Endothelial cell of umbilical vein (primary cell): ENCODE measurements at regions not wholly inside any gene's neighbourhood (a gene's known extent, or its start where the extent isn't known, plus 50 kb on each side); places are given as distances from the start of the nearest gene placed in this dataset.

Experiments used
- BruUV-seq: library from RNA; stranded (reverse); fragments of 400-500 nt; replicated peaks from 2 replicates; lab custom pipeline; 2021; lab: Mats Ljungman, UMichigan
- CTCF ChIA-PET: fragments of 300-600, 350-600 bp; sonication (Branson Sonifier 250); formaldehyde crosslinking; loops from one replicate; lab custom pipeline; 2021; ENCODE audit warnings: antibody characterized with exemption, inconsistent platforms; lab: Charles Lee
- POLR2A ChIA-PET: fragments of 300-600, 350-600 bp; sonication (Branson Sonifier 250); formaldehyde crosslinking; loops from one replicate; lab custom pipeline; 2021; ENCODE audit warnings: antibody characterized with exemption, inconsistent platforms; lab: Charles Lee
- DNase-seq: peaks from one replicate; pipeline ENCODE4 v3.0.0-alpha.2; 2011; ENCODE audit warnings: low read depth, low spot score
- FAIRE-seq: peaks from 2 replicates; lab custom pipeline; 2011; peaks lifted over from hg19 to GRCh38; lab: Jason Lieb, UNC
- H2AFZ ChIP-seq: 2 replicates; pipeline ENCODE4 v1.6.0; 2012; ENCODE audit warnings: low read depth, low read length, control low read depth, inconsistent platforms
- H3K27ac ChIP-seq: 2 replicates; pipeline ENCODE4 v1.5.1; 2011; ENCODE audit warnings: low read depth, mild to moderate bottlenecking, control low read depth, low read length, moderate library complexity; ENCODE audit not compliant: insufficient read depth
- H3K27me3 ChIP-seq, 2 experiments: 2 replicates each; pipeline versions ENCODE4 v1.6.0 to v1.6.1; 2011; ENCODE audit warnings: low read length in 2 of 2, mixed read lengths in 1 of 2; ENCODE audit not compliant: control insufficient read depth in 2 of 2, insufficient read depth in 2 of 2
- H3K36me3 ChIP-seq, 2 experiments: 2 replicates in 1 of 2; 3 replicates in 1 of 2; pipeline ENCODE4 v1.5.1; 2011; ENCODE audit warnings: low read length in 2 of 2, mild to moderate bottlenecking in 1 of 2, moderate library complexity in 1 of 2; ENCODE audit not compliant: control insufficient read depth in 2 of 2, insufficient read depth in 2 of 2; ENCODE audit errors: extremely low read depth in 1 of 2
- H3K4me1 ChIP-seq: 3 replicates; pipeline ENCODE4 v1.5.1; 2011; ENCODE audit warnings: mild to moderate bottlenecking, low read length; ENCODE audit not compliant: control insufficient read depth, insufficient read depth; ENCODE audit errors: extremely low read depth
- H3K4me2 ChIP-seq: 2 replicates; pipeline ENCODE4 v1.6.1; 2011; ENCODE audit warnings: low read length, control low read depth, mixed read lengths; ENCODE audit not compliant: insufficient read depth
- H3K4me3 ChIP-seq, 3 experiments: fragments of 200-600 bp in 1 of 3; sonication (generic), shearing (Covaris generic) in 1 of 3; replicated peaks in 1 of 3; 2 replicates each; pipeline ENCODE4 v1.5.1; 2011 to 2016; ENCODE audit warnings: control low read depth in 3 of 3, low read length in 3 of 3, mild to moderate bottlenecking in 2 of 3, inconsistent platforms in 1 of 3, low read depth in 1 of 3, moderate library complexity in 1 of 3; ENCODE audit not compliant: insufficient read depth in 1 of 3
- H3K79me2 ChIP-seq: 2 replicates; pipeline ENCODE4 v1.6.0; 2012; ENCODE audit warnings: low read length, inconsistent platforms; ENCODE audit not compliant: control insufficient read depth, insufficient read depth
- H3K9ac ChIP-seq: replicated peaks from 2 replicates; pipeline ENCODE3; 2011; ENCODE audit warnings: low read length, control low read depth; ENCODE audit not compliant: insufficient read depth; ENCODE audit errors: extremely low read depth
- H3K9me1 ChIP-seq: replicated peaks from 3 replicates; pipeline ENCODE4 v1.6.0; 2011; ENCODE audit warnings: mild to moderate bottlenecking, low read length; ENCODE audit not compliant: control insufficient read depth, insufficient read depth; ENCODE audit errors: extremely low read depth
- H3K9me3 ChIP-seq: replicated peaks from 2 replicates; pipeline ENCODE4 v1.5.1; 2012; ENCODE audit warnings: low read length, inconsistent platforms; ENCODE audit not compliant: control insufficient read depth, insufficient read depth
- H4K20me1 ChIP-seq: replicated peaks from 2 replicates; pipeline ENCODE3; 2011; ENCODE audit warnings: mild to moderate bottlenecking, low read length; ENCODE audit not compliant: control insufficient read depth, insufficient read depth; ENCODE audit errors: extremely low read depth
- EZH2 ChIP-seq: IDR thresholded peaks from 2 replicates; pipeline ENCODE4 v1.6.1; 2012; ENCODE audit warnings: borderline replicate concordance, low read depth, mild to moderate bottlenecking, moderate library complexity, low read length, inconsistent platforms; ENCODE audit not compliant: severe bottlenecking
- FOS ChIP-seq: IDR thresholded peaks from 2 replicates; pipeline ENCODE4 v1.6.1; 2011; ENCODE audit warnings: mild to moderate bottlenecking, low read length, moderate library complexity, borderline replicate concordance; ENCODE audit not compliant: insufficient read depth
- GATA2 ChIP-seq: IDR thresholded peaks from 2 replicates; pipeline ENCODE4 v1.7.0; 2011; ENCODE audit warnings: low read depth, mild to moderate bottlenecking, moderate library complexity, mixed read lengths, low read length; ENCODE audit not compliant: insufficient read length, insufficient read depth
- JUN ChIP-seq: IDR thresholded peaks from 2 replicates; pipeline ENCODE4 v1.6.1; 2011; ENCODE audit warnings: borderline replicate concordance, low read depth; ENCODE audit not compliant: insufficient read length, insufficient read depth
- MYC ChIP-seq: IDR thresholded peaks from one replicate; pipeline ENCODE4 v1.6.1; 2011; ENCODE audit warnings: mild to moderate bottlenecking, low read depth, low read length
- POLR2A ChIP-seq: IDR thresholded peaks from 2 replicates; pipeline ENCODE4 v1.6.1; 2012; ENCODE audit warnings: low read depth, mild to moderate bottlenecking, control low read depth, low read length
- POLR2AphosphoS5 ChIP-seq: IDR thresholded peaks from 2 replicates; pipeline ENCODE4 v1.6.1; 2012; ENCODE audit warnings: low read depth, mild to moderate bottlenecking, control low read depth, low read length, moderate library complexity; ENCODE audit not compliant: insufficient read depth
- dilution Hi-C: fragments of 300-500 bp; cut with MboI; formaldehyde crosslinking; loops from one replicate; pipeline ENCODE4 v1.15.0; 2019; ENCODE audit warnings: low sequenced_read_pairs; ENCODE audit not compliant: extremely low pct_ligation_motif_present
- intact Hi-C: fragments of 100-400 bp; cut with micrococcal nuclease; formaldehyde crosslinking; loops from one replicate; pipeline ENCODE4 v1.10.0; 2022
- TF ChIP-seq, protein P1 (sequence below): IDR thresholded peaks from 2 replicates; pipeline ENCODE4 v1.6.1; 2011; ENCODE audit not compliant: insufficient read depth, insufficient read length
- TF ChIP-seq, protein P2 (sequence below), 2 donors: IDR thresholded peaks; 1 replicate in 1 of 2; 2 replicates in 1 of 2; pipeline ENCODE4 v1.5.1; 2011; ENCODE audit warnings: low read length in 2 of 2, mild to moderate bottlenecking in 2 of 2, moderate library complexity in 2 of 2, control low read depth in 1 of 2, inconsistent platforms in 1 of 2, low read depth in 1 of 2; ENCODE audit not compliant: insufficient read depth in 1 of 2; ENCODE audit errors: extremely low read depth in 1 of 2

GRCh38 chr12:98217257-98217656, 298.1 kb upstream of the TMPO start:
- POLR2A ChIA-PET = no interaction called here
- H3K27ac ChIP-seq = no peak overlapping the region
- H3K79me2 ChIP-seq = no peaks in the 10 kb centered on the region
- H3K4me1 ChIP-seq = no peaks in the 10 kb centered on the region
- FAIRE-seq = no peak
- no peak overlapping the region for H3K4me2 ChIP-seq
- no peak for TF ChIP-seq MYC
- no peak for TF ChIP-seq FOS
- TF ChIP-seq GATA2 = no peak
- no peak for TF ChIP-seq POLR2A
- TF ChIP-seq POLR2AphosphoS5 = no peak
- no peak for TF ChIP-seq JUN
- TF ChIP-seq EZH2 = no peak
- TF ChIP-seq, protein P1, sequence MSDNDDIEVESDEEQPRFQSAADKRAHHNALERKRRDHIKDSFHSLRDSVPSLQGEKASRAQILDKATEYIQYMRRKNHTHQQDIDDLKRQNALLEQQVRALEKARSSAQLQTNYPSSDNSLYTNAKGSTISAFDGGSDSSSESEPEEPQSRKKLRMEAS = no peak
- TF ChIP-seq, protein P2, sequence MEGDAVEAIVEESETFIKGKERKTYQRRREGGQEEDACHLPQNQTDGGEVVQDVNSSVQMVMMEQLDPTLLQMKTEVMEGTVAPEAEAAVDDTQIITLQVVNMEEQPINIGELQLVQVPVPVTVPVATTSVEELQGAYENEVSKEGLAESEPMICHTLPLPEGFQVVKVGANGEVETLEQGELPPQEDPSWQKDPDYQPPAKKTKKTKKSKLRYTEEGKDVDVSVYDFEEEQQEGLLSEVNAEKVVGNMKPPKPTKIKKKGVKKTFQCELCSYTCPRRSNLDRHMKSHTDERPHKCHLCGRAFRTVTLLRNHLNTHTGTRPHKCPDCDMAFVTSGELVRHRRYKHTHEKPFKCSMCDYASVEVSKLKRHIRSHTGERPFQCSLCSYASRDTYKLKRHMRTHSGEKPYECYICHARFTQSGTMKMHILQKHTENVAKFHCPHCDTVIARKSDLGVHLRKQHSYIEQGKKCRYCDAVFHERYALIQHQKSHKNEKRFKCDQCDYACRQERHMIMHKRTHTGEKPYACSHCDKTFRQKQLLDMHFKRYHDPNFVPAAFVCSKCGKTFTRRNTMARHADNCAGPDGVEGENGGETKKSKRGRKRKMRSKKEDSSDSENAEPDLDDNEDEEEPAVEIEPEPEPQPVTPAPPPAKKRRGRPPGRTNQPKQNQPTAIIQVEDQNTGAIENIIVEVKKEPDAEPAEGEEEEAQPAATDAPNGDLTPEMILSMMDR (IDR thresholded peaks at IDR 0.05; ENCODE audit: extremely low read depth in 1 of 2, insufficient read depth in 1 of 2, low read depth in 1 of 2, low read length in 2 of 2) = no peak
- no peak overlapping the region for H2AFZ ChIP-seq
- CTCF ChIA-PET = no interaction called here
- H3K27me3 ChIP-seq = peaks cover 0 to 4% of the 10 kb centered on the region in 2 experiments
- H3K4me3 ChIP-seq = no peak overlapping the region
- intact Hi-C loops = no loop called here
- H4K20me1 ChIP-seq = no peaks in the 10 kb centered on the region
- dilution Hi-C loops = no loop called here
- H3K9me1 ChIP-seq = no peaks in the 10 kb centered on the region
- no peak for DNase-seq
- no peaks in the 10 kb centered on the region for H3K36me3 ChIP-seq
- no peaks in the 10 kb centered on the region for H3K9me3 ChIP-seq
- BruUV-seq = no TSS peak
- H3K9ac ChIP-seq = no peak overlapping the region
